ENCODE measurements at regions not wholly inside any gene's neighbourhood (a gene's known extent, or its start where the extent isn't known, plus 50 kb on each side); places are given as distances from the start of the nearest gene placed in this dataset.

GRCh38 chr1:232393010-232393409, 236.9 kb downstream of the SIPA1L2 start:
- no peak for TF ChIP-seq CTCF (IDR thresholded peaks at IDR 0.05)
- no peak for TF ChIP-seq POLR2A (IDR thresholded peaks at IDR 0.05)
